ENCODE measurements at regions not wholly inside any gene's neighbourhood (a gene's known extent, or its start where the extent isn't known, plus 50 kb on each side); places are given as distances from the start of the nearest gene placed in this dataset.
"Not testable (repeated sequence)": the region's sequence is repeated elsewhere in the genome, so short reads cannot be mapped to it uniquely, and the experiment has no call there.

- DNase-seq = no peak
Observed at GRCh38 chr6:113172531-113172966, 684.6 kb upstream of the MARCKS start.

GRCh38 chr6:113178349-113178748 is 678.8 kb upstream of the MARCKS start:
- DNase-seq = no peak

- DNase-seq = no peak
Observed at GRCh38 chr6:113181164-113181563, 676.0 kb upstream of the MARCKS start.

- no peak for DNase-seq
Observed at GRCh38 chr6:113182370-113183141, 674.6 kb upstream of the MARCKS start.

- DNase-seq = no peak
Observed at GRCh38 chr6:113184291-113184690, 672.9 kb upstream of the MARCKS start.

- no peak for DNase-seq
Observed at GRCh38 chr6:113184736-113185135, 672.4 kb upstream of the MARCKS start.

- no peak for DNase-seq
Observed at GRCh38 chr6:113185299-113185698, 671.8 kb upstream of the MARCKS start.

GRCh38 chr6:113187661-113188060 is 669.5 kb upstream of the MARCKS start:
- DNase-seq = no peak

- no peak for DNase-seq
Observed at GRCh38 chr6:113188962-113189361, 668.2 kb upstream of the MARCKS start.

- no peak for DNase-seq
Observed at GRCh38 chr6:113190170-113190569, 667.0 kb upstream of the MARCKS start.

- DNase-seq = no peak
Observed at GRCh38 chr6:113194090-113194489, 663.1 kb upstream of the MARCKS start.

- no peak for DNase-seq
Observed at GRCh38 chr6:113202852-113203714, 654.1 kb upstream of the MARCKS start.

GRCh38 chr6:113203715-113204110 is 653.4 kb upstream of the MARCKS start:
- no peak for DNase-seq

- DNase-seq = no peak
Observed at GRCh38 chr6:113205553-113205952, 651.6 kb upstream of the MARCKS start.

- DNase-seq = no peak
Observed at GRCh38 chr6:113208726-113209125, 648.4 kb upstream of the MARCKS start.

- DNase-seq = no peak
Observed at GRCh38 chr6:113209315-113209714, 647.8 kb upstream of the MARCKS start.

- no peak for DNase-seq
Observed at GRCh38 chr6:113211170-113211569, 646.0 kb upstream of the MARCKS start.

- no peak for DNase-seq
Observed at GRCh38 chr6:113219783-113220182, 637.4 kb upstream of the MARCKS start.

GRCh38 chr6:113220832-113221231 is 636.3 kb upstream of the MARCKS start:
- no peak for DNase-seq

- no peak for DNase-seq
Observed at GRCh38 chr6:113221850-113222249, 635.3 kb upstream of the MARCKS start.

- no peak for DNase-seq
Observed at GRCh38 chr6:113246186-113246585, 611.0 kb upstream of the MARCKS start.

GRCh38 chr6:113248532-113248931 is 608.6 kb upstream of the MARCKS start:
- no peak for DNase-seq

GRCh38 chr6:113254194-113254593 is 603.0 kb upstream of the MARCKS start:
- not testable (repeated sequence) for DNase-seq

- no peak for DNase-seq
Observed at GRCh38 chr6:113258771-113259170, 598.4 kb upstream of the MARCKS start.

Measured in stimulated activated CD4-positive, alpha-beta T cell treated with anti-CD3 and anti-CD28 coated beads, Interleukin-1b, Interleukin-23, amount 100 ng/mL, for 48 hours (primary cell).